Kidney (tissue), 13 donors: ENCODE measurements at regions not wholly inside any gene's neighbourhood (a gene's known extent, or its start where the extent isn't known, plus 50 kb on each side); places are given as distances from the start of the nearest gene placed in this dataset.

Experiments used
- DNase-seq, 5 donors: peaks; one replicate each; pipeline ENCODE4 v3.0.0-alpha.2; 2013 to 2020
- FAIRE-seq: peaks from 2 replicates; lab custom pipeline; 2012; peaks lifted over from hg19 to GRCh38; lab: Jason Lieb, UNC
- H3K27ac ChIP-seq, 2 donors: one replicate each; pipeline ENCODE4 v1.7.0; 2013; ENCODE audit warnings: low read depth in 2 of 2, low read length in 2 of 2, inconsistent platforms in 1 of 2
- H3K27me3 ChIP-seq: one replicate; pipeline ENCODE4 v1.7.1; 2013; ENCODE audit warnings: low read length, inconsistent platforms; ENCODE audit not compliant: control insufficient read depth, insufficient read depth
- H3K36me3 ChIP-seq, 3 donors: one replicate each; pipeline versions ENCODE4 v1.7.0 to v1.7.1; 2013; ENCODE audit warnings: low read length in 3 of 3, control low read depth in 1 of 3, inconsistent platforms in 1 of 3; ENCODE audit not compliant: insufficient read depth in 3 of 3, control insufficient read depth in 2 of 3
- H3K4me1 ChIP-seq, 3 donors: one replicate each; pipeline versions ENCODE4 v1.7.0 to v1.7.1; 2013; ENCODE audit warnings: low read length in 3 of 3, inconsistent platforms in 1 of 3, low read depth in 1 of 3; ENCODE audit not compliant: control insufficient read depth in 2 of 3, insufficient read depth in 2 of 3
- H3K4me3 ChIP-seq, 3 donors: one replicate each; pipeline versions ENCODE4 v1.7.0 to v1.8.1; 2013; ENCODE audit warnings: low read length in 3 of 3, control low read depth in 1 of 3, inconsistent platforms in 1 of 3
- H3K9ac ChIP-seq, 3 donors: one replicate each; pipeline versions ENCODE4 v1.7.0 to v1.7.1; 2013; ENCODE audit warnings: low read length in 3 of 3, control low read depth in 1 of 3, inconsistent platforms in 1 of 3
- H3K9me3 ChIP-seq, 3 donors: one replicate each; pipeline versions ENCODE4 v1.7.0 to v1.7.1; 2013; ENCODE audit warnings: low read length in 3 of 3, control low read depth in 1 of 3, inconsistent platforms in 1 of 3; ENCODE audit not compliant: control insufficient read depth in 2 of 3, insufficient read depth in 1 of 3
- intact Hi-C: fragments of 100-400 bp; cut with DNase I; formaldehyde crosslinking; loops from one replicate; pipeline ENCODE4 v1.11.1; 2022
- TF ChIP-seq, protein P1 (sequence below): IDR thresholded peaks from 3 replicates; pipeline ENCODE4 v1.5.1; 2012; ENCODE audit warnings: mild to moderate bottlenecking, moderate library complexity, borderline replicate concordance; ENCODE audit not compliant: insufficient read depth; ENCODE audit errors: extremely low read depth
- donor health status: control.
- donor health status: control.
- donor health status: control.
- donor health status: control.
- donor health status: control.
- donor health status: DM: yes; HTN: yes; CAD: no.
- donor health status: Normal renal cell carcinoma (clear cell type).

DNA sequence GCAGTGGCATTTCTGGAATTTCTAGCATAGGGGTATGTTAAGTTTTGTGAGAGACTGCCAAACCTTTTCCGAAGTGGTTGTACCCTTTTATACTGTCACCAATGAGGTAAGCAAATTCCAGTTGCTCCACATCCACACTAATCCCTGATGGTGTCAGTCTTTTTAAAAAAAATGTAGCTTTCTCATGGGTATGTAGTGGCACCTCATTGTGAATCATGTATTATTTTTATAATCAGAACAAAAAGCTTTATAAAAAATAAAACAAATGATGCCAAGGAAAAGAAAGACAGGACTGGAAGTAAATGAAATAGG is 93.4 kb upstream of the CLINT1 start:
- Histone ChIP-seq H3K4me1 (peaks cover 0 to 3% (median 0%) of the 10 kb centered on the region in 3 donors), H3K36me3 (no peaks in the 10 kb centered on the region), H3K27me3 (no peaks in the 10 kb centered on the region), H3K27ac (no peak overlapping the region), H3K9me3 (no peaks in the 10 kb centered on the region), H3K9ac (no peak overlapping the region), H3K4me3 (no peak overlapping the region)
- FAIRE-seq (no peak), DNase-seq (no peak)
- intact Hi-C loops: no loop called here
- TF ChIP-seq, protein P1, sequence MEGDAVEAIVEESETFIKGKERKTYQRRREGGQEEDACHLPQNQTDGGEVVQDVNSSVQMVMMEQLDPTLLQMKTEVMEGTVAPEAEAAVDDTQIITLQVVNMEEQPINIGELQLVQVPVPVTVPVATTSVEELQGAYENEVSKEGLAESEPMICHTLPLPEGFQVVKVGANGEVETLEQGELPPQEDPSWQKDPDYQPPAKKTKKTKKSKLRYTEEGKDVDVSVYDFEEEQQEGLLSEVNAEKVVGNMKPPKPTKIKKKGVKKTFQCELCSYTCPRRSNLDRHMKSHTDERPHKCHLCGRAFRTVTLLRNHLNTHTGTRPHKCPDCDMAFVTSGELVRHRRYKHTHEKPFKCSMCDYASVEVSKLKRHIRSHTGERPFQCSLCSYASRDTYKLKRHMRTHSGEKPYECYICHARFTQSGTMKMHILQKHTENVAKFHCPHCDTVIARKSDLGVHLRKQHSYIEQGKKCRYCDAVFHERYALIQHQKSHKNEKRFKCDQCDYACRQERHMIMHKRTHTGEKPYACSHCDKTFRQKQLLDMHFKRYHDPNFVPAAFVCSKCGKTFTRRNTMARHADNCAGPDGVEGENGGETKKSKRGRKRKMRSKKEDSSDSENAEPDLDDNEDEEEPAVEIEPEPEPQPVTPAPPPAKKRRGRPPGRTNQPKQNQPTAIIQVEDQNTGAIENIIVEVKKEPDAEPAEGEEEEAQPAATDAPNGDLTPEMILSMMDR: no peak

DNA sequence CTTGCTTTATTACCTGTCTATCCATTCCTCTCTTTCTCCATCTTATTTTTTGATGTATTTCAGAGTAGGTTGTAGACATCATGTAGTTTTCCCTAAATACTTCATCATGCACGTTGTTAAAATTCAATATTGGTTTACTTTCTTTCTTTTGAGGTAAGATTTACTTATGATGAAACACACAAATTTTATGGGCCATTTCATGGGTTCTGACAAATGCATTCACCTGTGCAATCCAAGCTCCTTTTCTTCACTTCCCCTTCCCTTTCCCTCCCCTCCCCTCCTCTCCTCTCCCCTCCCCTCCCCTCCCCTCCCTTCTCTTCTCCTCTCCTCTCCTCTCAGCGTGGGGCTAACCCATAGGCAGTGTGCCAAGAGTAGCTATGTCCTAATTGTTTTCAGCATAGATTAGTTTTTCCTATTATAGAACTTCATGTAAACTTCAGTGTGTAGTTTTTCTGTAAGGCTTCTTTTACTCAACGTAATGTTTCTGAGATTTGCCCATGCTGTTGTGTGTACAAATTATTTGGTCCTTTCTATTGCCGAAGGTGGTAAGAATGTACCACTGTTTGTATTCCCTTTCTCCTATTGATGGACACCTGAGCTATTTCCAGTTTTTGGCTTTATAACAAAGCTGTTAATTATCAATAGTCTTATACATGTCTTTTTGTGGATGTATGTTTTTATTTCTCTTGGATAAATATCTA is 92.9 kb upstream of the CLINT1 start:
- H3K4me1 ChIP-seq: peaks cover 0 to 3% (median 0%) of the 10 kb centered on the region in 3 donors
- H3K27me3 ChIP-seq: no peaks in the 10 kb centered on the region
- DNase-seq: peak in 1 of 5 donors; percentile 29
- no peaks in the 10 kb centered on the region for H3K36me3 ChIP-seq
- H3K9me3 ChIP-seq: no peaks in the 10 kb centered on the region
- TF ChIP-seq, protein P1: no peak
- no peak overlapping the region for H3K27ac ChIP-seq
- H3K9ac ChIP-seq: no peak overlapping the region
- no peak for FAIRE-seq
- H3K4me3 ChIP-seq: no peak overlapping the region
- intact Hi-C loops: no loop called here

DNA sequence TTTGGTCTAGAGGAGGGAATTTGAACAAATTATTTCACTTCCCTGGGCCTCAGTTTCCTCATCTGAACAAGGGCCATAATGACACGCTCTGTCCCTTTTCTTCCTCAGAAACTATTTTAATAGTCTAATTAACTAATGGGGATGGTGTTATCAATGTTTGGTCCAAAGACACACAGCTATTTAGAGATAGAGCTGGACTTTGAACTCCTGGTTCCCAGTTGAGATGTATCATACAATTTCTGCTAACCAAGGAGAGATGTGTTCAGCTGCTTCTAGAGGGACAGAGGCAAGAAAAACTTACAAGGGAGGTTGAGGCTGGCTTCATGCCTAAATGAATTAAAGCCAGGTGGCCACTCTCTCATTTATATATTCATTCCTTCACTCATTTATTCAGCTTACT is 90.6 kb upstream of the CLINT1 start:
- H3K9me3 ChIP-seq: no peaks in the 10 kb centered on the region
- intact Hi-C loops: no loop called here
- DNase-seq (no peak), FAIRE-seq (no peak)
- no peaks in the 10 kb centered on the region for H3K27me3 ChIP-seq
- no peak overlapping the region for H3K4me3 ChIP-seq
- peaks cover 0 to 3% (median 0%) of the 10 kb centered on the region in 3 donors for H3K4me1 ChIP-seq
- TF ChIP-seq, protein P1: no peak
- H3K36me3 ChIP-seq: no peaks in the 10 kb centered on the region
- no peak overlapping the region for H3K9ac ChIP-seq
- no peak overlapping the region for H3K27ac ChIP-seq
